Activated CD4-positive, alpha-beta T cell treated with anti-CD3 and anti-CD28 coated beads, Interleukin-2, Interleukin-6, amounts not matched to agents 100 ng/mL and 50 ng/mL, durations not matched to agents 16 hours and 8 hours (primary cell): ENCODE measurements at regions not wholly inside any gene's neighbourhood (a gene's known extent, or its start where the extent isn't known, plus 50 kb on each side); places are given as distances from the start of the nearest gene placed in this dataset.

ENCODE experiments used
- DNase-seq: peaks from one replicate; pipeline ENCODE4 v3.0.0-alpha.2; 2020

DNA sequence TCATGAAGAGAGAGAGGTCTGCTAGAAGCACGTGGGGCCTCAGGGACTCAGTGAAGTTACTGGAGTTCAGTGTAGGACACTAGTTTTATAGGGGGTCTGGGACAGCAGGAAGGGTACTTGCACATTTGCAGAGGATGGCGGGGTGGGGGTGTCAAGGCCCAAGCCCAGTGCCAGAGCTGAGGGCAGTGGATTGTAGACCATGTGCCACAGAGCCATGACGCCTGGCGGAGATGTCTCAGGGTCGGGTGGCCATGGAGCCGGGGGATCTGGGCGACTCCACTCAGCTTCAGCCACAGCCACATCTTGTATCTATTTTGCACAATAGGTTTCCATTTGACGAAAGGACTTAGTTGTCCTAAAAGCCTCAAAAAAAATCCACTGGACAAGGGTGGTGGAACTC lies 50.4 kb upstream of the RGMA start:
- DNase-seq, result no peak

DNA sequence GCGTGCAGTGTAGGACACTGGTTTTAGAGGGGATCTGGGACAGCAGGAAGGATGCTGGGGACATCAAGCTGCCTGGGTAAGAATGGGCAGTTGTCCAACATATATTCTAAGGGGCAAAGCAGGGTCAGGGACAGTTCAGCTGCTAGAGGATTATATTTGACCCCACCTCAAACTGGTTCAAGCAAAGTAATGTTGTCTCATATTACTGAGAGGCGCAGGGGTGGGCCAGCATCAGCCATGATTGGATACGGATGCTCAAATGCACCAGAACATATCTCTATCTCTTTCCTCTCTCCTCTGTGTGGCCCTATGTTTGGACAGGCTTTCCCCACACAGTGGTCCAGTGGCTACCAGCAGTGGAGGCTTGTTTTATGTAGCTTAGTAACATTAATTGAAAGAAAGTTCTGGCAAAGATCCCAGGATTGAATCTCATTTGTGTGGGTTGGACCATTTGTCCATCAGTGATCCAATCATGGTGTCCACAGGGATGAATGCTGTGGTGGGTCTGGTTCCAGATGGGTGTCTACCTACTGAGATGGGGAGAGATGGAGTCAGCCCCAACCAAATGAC lies 49.8 kb upstream of the RGMA start:
- no peak for DNase-seq
